GM12892 (cell line): ENCODE measurements at regions not wholly inside any gene's neighbourhood (a gene's known extent, or its start where the extent isn't known, plus 50 kb on each side); places are given as distances from the start of the nearest gene placed in this dataset.

Experiments
- POLR2A ChIP-seq: IDR thresholded peaks from 2 replicates; pipeline ENCODE4 v1.6.1; 2011; ENCODE audit warnings: low read depth, low read length, control low read depth
- POLR2AphosphoS5 ChIP-seq: IDR thresholded peaks from 2 replicates; pipeline ENCODE4 v1.6.1; 2011; ENCODE audit warnings: low read depth, low read length, control low read depth
- TAF1 ChIP-seq: IDR thresholded peaks from 2 replicates; pipeline ENCODE4 v1.6.1; 2011; ENCODE audit warnings: low read depth, mild to moderate bottlenecking, control low read depth, low read length, borderline replicate concordance

- no peak for TF ChIP-seq POLR2AphosphoS5
- TF ChIP-seq POLR2A, result no peak
- TF ChIP-seq TAF1, result no peak
Observed at GRCh38 chr3:5047764-5048419, 68.7 kb downstream of the BHLHE40 start.
